BLaER1 treated with 17β-estradiol and CSF1 and Interleukin-3, amounts not matched to agents 10 nM and 100 nM (cell line): ENCODE measurements at regions not wholly inside any gene's neighbourhood (a gene's known extent, or its start where the extent isn't known, plus 50 kb on each side); places are given as distances from the start of the nearest gene placed in this dataset.

Experiments
- H3K27ac ChIP-seq, 11 experiments: shearing (Covaris generic); formaldehyde crosslinking; 2 replicates each; pipeline ENCODE4 v1.8.1; 2022
- H3K27me3 ChIP-seq, 11 experiments: shearing (Covaris generic); formaldehyde crosslinking; 2 replicates each; pipeline ENCODE4 v1.8.1; 2022
- H3K36me3 ChIP-seq, 11 experiments: shearing (Covaris generic); formaldehyde crosslinking; 2 replicates each; pipeline ENCODE4 v1.8.1; 2022
- H3K4me1 ChIP-seq, 10 experiments: shearing (Covaris generic); formaldehyde crosslinking; 2 replicates each; pipeline ENCODE4 v1.8.1; 2022
- H3K4me2 ChIP-seq, 11 experiments: shearing (Covaris generic); formaldehyde crosslinking; 2 replicates each; pipeline ENCODE4 v1.8.1; 2022
- H3K4me3 ChIP-seq, 10 experiments: shearing (Covaris generic); formaldehyde crosslinking; 2 replicates each; pipeline ENCODE4 v1.8.1; 2022
- H3K9ac ChIP-seq, 11 experiments: shearing (Covaris generic); formaldehyde crosslinking; 2 replicates each; pipeline ENCODE4 v1.8.1; 2022
- H3K9me3 ChIP-seq, 11 experiments: shearing (Covaris generic); formaldehyde crosslinking; replicated peaks in 1 of 11; 2 replicates each; pipeline ENCODE4 v1.8.1; 2022
- H4K20me1 ChIP-seq, 11 experiments: shearing (Covaris generic); formaldehyde crosslinking; 2 replicates each; pipeline ENCODE4 v1.8.1; 2022
- Cebpa-rat ChIP-seq, 11 experiments: shearing (Covaris generic); IDR thresholded peaks; 2 replicates each; pipeline ENCODE4 v1.8.1; 2022

- no peak overlapping the region for H3K9ac ChIP-seq
- H3K27me3 ChIP-seq: no peaks in the 10 kb centered on the region
- TF ChIP-seq Cebpa-rat (IDR thresholded peaks at IDR 0.05): no peak
- H3K4me1 ChIP-seq: peaks cover 5 to 15% (median 10%) of the 10 kb centered on the region in 10 experiments; a peak in 17 of 20 replicates
- no peaks in the 10 kb centered on the region for H3K36me3 ChIP-seq
- H3K27ac ChIP-seq: no peak overlapping the region
- H3K9me3 ChIP-seq: peaks cover 0 to 7% (median 3%) of the 10 kb centered on the region in 11 experiments; a peak in 8 of 22 replicates
- H4K20me1 ChIP-seq: no peaks in the 10 kb centered on the region
- no peak overlapping the region for H3K4me3 ChIP-seq
- no peak overlapping the region for H3K4me2 ChIP-seq
Measured at GRCh38 chr5:3393122-3393919, 202.3 kb upstream of the IRX1 start.

- Histone ChIP-seq H4K20me1 (no peaks in the 10 kb centered on the region), H3K9me3 (no peaks in the 10 kb centered on the region), H3K4me2 (no peak overlapping the region), H3K27me3 (no peaks in the 10 kb centered on the region), H3K4me3 (no peak overlapping the region), H3K36me3 (no peaks in the 10 kb centered on the region), H3K4me1 (peaks cover 5 to 15% (median 10%) of the 10 kb centered on the region in 10 experiments; a peak in 17 of 20 replicates), H3K27ac (no peak overlapping the region), H3K9ac (no peak overlapping the region)
- TF ChIP-seq Cebpa-rat (IDR thresholded peaks at IDR 0.05): no peak
Measured at GRCh38 chr5:3392306-3392939, 203.2 kb upstream of the IRX1 start.

- Histone ChIP-seq H3K9me3 (no peaks in the 10 kb centered on the region), H3K27me3 (no peaks in the 10 kb centered on the region), H3K4me2 (no peak overlapping the region), H3K9ac (no peak overlapping the region), H3K36me3 (no peaks in the 10 kb centered on the region), H3K27ac (no peak overlapping the region), H3K4me1 (peaks cover 5 to 15% (median 10%) of the 10 kb centered on the region in 10 experiments; a peak in 17 of 20 replicates), H3K4me3 (no peak overlapping the region), H4K20me1 (no peaks in the 10 kb centered on the region)
- TF ChIP-seq Cebpa-rat (IDR thresholded peaks at IDR 0.05): no peak
Measured at GRCh38 chr5:3391210-3391609, 204.4 kb upstream of the IRX1 start.

GRCh38 chr5:3389471-3390026, 206.1 kb upstream of the IRX1 start:
- 0 out of 22 replicates have a peak, but pooled peaks cover 0 to 3% (median 0%) of the 10 kb centered on the region in 11 experiments for H3K9me3 ChIP-seq
- H3K4me3 ChIP-seq: no peak overlapping the region
- peaks cover 0 to 4% (median 0%) of the 10 kb centered on the region in 10 experiments; a peak in 7 of 20 replicates for H3K4me1 ChIP-seq
- H3K27me3 ChIP-seq: no peaks in the 10 kb centered on the region
- no peak overlapping the region for H3K9ac ChIP-seq
- H3K27ac ChIP-seq: no peak overlapping the region
- no peak overlapping the region for H3K4me2 ChIP-seq
- no peak for TF ChIP-seq Cebpa-rat (IDR thresholded peaks at IDR 0.05)
- no peaks in the 10 kb centered on the region for H3K36me3 ChIP-seq
- H4K20me1 ChIP-seq: no peaks in the 10 kb centered on the region

- Histone ChIP-seq H3K4me1 (peaks cover 0 to 14% (median 12%) of the 10 kb centered on the region in 10 experiments; a peak in 15 of 20 replicates), H4K20me1 (no peaks in the 10 kb centered on the region), H3K27me3 (no peaks in the 10 kb centered on the region), H3K36me3 (no peaks in the 10 kb centered on the region), H3K9ac (no peak overlapping the region), H3K4me3 (no peak overlapping the region), H3K9me3 (peaks cover 0 to 12% (median 0%) of the 10 kb centered on the region in 11 experiments; a peak in 1 of 22 replicates), H3K27ac (no peak overlapping the region), H3K4me2 (no peak overlapping the region)
- no peak for TF ChIP-seq Cebpa-rat (IDR thresholded peaks at IDR 0.05)
Measured at GRCh38 chr5:3386637-3387036, 209.0 kb upstream of the IRX1 start.

GRCh38 chr5:3385991-3386519, 209.6 kb upstream of the IRX1 start:
- TF ChIP-seq Cebpa-rat (IDR thresholded peaks at IDR 0.05): no peak
- H3K9ac ChIP-seq: no peak overlapping the region
- peaks cover 0 to 12% (median 0%) of the 10 kb centered on the region in 11 experiments; a peak in 1 of 22 replicates for H3K9me3 ChIP-seq
- H3K4me2 ChIP-seq: no peak overlapping the region
- no peak overlapping the region for H3K27ac ChIP-seq
- no peak overlapping the region for H3K4me3 ChIP-seq
- no peaks in the 10 kb centered on the region for H4K20me1 ChIP-seq
- H3K36me3 ChIP-seq: no peaks in the 10 kb centered on the region
- H3K27me3 ChIP-seq: no peaks in the 10 kb centered on the region
- H3K4me1 ChIP-seq: peaks cover 0 to 14% (median 12%) of the 10 kb centered on the region in 10 experiments; a peak in 15 of 20 replicates

- no peak for TF ChIP-seq Cebpa-rat (IDR thresholded peaks at IDR 0.05)
- Histone ChIP-seq H3K4me2 (no peak overlapping the region), H3K36me3 (no peaks in the 10 kb centered on the region), H3K9ac (no peak overlapping the region), H4K20me1 (no peaks in the 10 kb centered on the region), H3K27ac (no peak overlapping the region), H3K4me3 (no peak overlapping the region), H3K9me3 (peaks cover 0 to 12% (median 0%) of the 10 kb centered on the region in 11 experiments; a peak in 1 of 22 replicates), H3K4me1 (peaks cover 0 to 14% (median 12%) of the 10 kb centered on the region in 10 experiments; a peak in 15 of 20 replicates), H3K27me3 (no peaks in the 10 kb centered on the region)
Measured at GRCh38 chr5:3384531-3384930, 211.1 kb upstream of the IRX1 start.

- H3K9ac ChIP-seq: 0 out of 22 replicates have a peak overlapping the region, but pooled peaks of 1 of the 11 experiments have one; percentile 43
- H3K4me3 ChIP-seq: no peak overlapping the region
- H3K27me3 ChIP-seq: no peaks in the 10 kb centered on the region
- H3K4me1 ChIP-seq: peaks cover 0 to 14% (median 12%) of the 10 kb centered on the region in 10 experiments; a peak in 15 of 20 replicates
- H4K20me1 ChIP-seq: no peaks in the 10 kb centered on the region
- H3K9me3 ChIP-seq: peaks cover 0 to 12% (median 0%) of the 10 kb centered on the region in 11 experiments; a peak in 1 of 22 replicates
- no peak overlapping the region for H3K27ac ChIP-seq
- TF ChIP-seq Cebpa-rat (IDR thresholded peaks at IDR 0.05): no peak
- H3K4me2 ChIP-seq: peak overlapping the region in 8 of 11 experiments; percentile 39 to 83 (median 60); a peak in 16 of 22 replicates
- H3K36me3 ChIP-seq: no peaks in the 10 kb centered on the region
Measured at GRCh38 chr5:3382782-3383181, 212.8 kb upstream of the IRX1 start.

- H3K4me2 ChIP-seq: peak overlapping the region in 8 of 11 experiments; percentile 39 to 83 (median 60); a peak in 13 of 22 replicates
- peaks cover 0 to 14% (median 12%) of the 10 kb centered on the region in 10 experiments; a peak in 15 of 20 replicates for H3K4me1 ChIP-seq
- no peaks in the 10 kb centered on the region for H3K27me3 ChIP-seq
Measured at GRCh38 chr5:3382151-3382550, 213.5 kb upstream of the IRX1 start.

More at GRCh38 chr5:3382151-3382550, 213.5 kb upstream of the IRX1 start:
- Histone ChIP-seq H3K36me3 (no peaks in the 10 kb centered on the region), H3K4me3 (no peak overlapping the region), H3K27ac (no peak overlapping the region), H3K9me3 (peaks cover 0 to 12% (median 0%) of the 10 kb centered on the region in 11 experiments; a peak in 1 of 22 replicates), H3K9ac (no peak overlapping the region), H4K20me1 (no peaks in the 10 kb centered on the region)
- TF ChIP-seq Cebpa-rat (IDR thresholded peaks at IDR 0.05): no peak
